Vagina (tissue), 2 donors: ENCODE measurements at regions not wholly inside any gene's neighbourhood (a gene's known extent, or its start where the extent isn't known, plus 50 kb on each side); places are given as distances from the start of the nearest gene placed in this dataset.

Experiments
- POLR2AphosphoS5 ChIP-seq, 2 donors: sonication (generic); formaldehyde crosslinking; IDR thresholded peaks; one replicate each; pipeline ENCODE4 v1.9.0; 2017; ENCODE audit warnings: antibody characterized with exemption in 2 of 2, mild to moderate bottlenecking in 2 of 2, low read depth in 1 of 2; ENCODE audit not compliant: insufficient read depth in 1 of 2
- TF ChIP-seq, protein P1 (sequence below), 3 experiments: fragments of 450-650 bp in 2 of 3; fragments of 200-600 bp in 1 of 3; sonication (generic) in 1 of 3; IDR thresholded peaks; one replicate each; pipeline ENCODE4 v1.5.1; 2017 to 2019; ENCODE audit warnings: antibody characterized with exemption in 3 of 3, mild to moderate bottlenecking in 2 of 3, moderate library complexity in 2 of 3

DNA sequence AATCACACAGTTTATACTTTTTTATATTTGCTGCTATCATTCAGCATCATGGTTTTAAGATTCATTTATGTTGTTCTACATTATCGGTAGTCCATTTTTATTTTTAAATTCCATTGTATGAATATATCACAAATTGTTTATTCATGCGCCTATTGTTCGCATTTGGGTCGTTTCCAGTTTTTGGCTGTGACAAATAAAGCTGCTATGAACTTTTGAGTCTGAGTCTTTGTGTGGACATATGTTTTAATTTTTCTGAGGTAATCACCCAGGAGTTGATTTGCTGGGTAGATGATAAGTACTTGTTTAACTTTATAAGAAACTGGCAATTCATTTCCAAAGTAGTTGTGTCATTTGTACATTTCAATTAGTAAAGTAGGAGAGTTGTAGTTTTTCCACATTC, 74.2 kb upstream of the CSNK1A1L start:
- TF ChIP-seq, protein P1, sequence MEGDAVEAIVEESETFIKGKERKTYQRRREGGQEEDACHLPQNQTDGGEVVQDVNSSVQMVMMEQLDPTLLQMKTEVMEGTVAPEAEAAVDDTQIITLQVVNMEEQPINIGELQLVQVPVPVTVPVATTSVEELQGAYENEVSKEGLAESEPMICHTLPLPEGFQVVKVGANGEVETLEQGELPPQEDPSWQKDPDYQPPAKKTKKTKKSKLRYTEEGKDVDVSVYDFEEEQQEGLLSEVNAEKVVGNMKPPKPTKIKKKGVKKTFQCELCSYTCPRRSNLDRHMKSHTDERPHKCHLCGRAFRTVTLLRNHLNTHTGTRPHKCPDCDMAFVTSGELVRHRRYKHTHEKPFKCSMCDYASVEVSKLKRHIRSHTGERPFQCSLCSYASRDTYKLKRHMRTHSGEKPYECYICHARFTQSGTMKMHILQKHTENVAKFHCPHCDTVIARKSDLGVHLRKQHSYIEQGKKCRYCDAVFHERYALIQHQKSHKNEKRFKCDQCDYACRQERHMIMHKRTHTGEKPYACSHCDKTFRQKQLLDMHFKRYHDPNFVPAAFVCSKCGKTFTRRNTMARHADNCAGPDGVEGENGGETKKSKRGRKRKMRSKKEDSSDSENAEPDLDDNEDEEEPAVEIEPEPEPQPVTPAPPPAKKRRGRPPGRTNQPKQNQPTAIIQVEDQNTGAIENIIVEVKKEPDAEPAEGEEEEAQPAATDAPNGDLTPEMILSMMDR (IDR thresholded peaks at IDR 0.05) = no peak
- TF ChIP-seq POLR2AphosphoS5 (IDR thresholded peaks at IDR 0.05; ENCODE audit: insufficient read depth in 1 of 2, low read depth in 1 of 2) = no peak
